H1 (cell line): ENCODE measurements at regions not wholly inside any gene's neighbourhood (a gene's known extent, or its start where the extent isn't known, plus 50 kb on each side); places are given as distances from the start of the nearest gene placed in this dataset.

Experiments used
- EP300 ChIP-seq, 2 experiments: IDR thresholded peaks; 1 replicate in 1 of 2; 2 replicates in 1 of 2; pipeline ENCODE4 v1.6.1; 2011 to 2012; ENCODE audit warnings: low read depth in 2 of 2, low read length in 2 of 2, mild to moderate bottlenecking in 2 of 2, borderline replicate concordance in 1 of 2, inconsistent platforms in 1 of 2, moderate library complexity in 1 of 2
- HDAC2 ChIP-seq, 2 experiments: fragments of 300-600 bp in 1 of 2; sonication (generic) in 1 of 2; IDR thresholded peaks; 2 replicates each; pipeline ENCODE4 v1.6.1; 2011 to 2012; ENCODE audit warnings: low read depth in 2 of 2, low read length in 2 of 2, mild to moderate bottlenecking in 2 of 2, moderate library complexity in 2 of 2, borderline replicate concordance in 1 of 2, inconsistent platforms in 1 of 2
- SIN3A ChIP-seq, 2 experiments: IDR thresholded peaks in 1 of 2; conservative IDR thresholded peaks in 1 of 2; 2 replicates each; pipeline ENCODE4 v1.6.1; 2011 to 2012; ENCODE audit warnings: low read length in 2 of 2, improper control_type of control experiment in 1 of 2, low read depth in 1 of 2, mild to moderate bottlenecking in 1 of 2
- TF ChIP-seq, protein P1 (sequence below): IDR thresholded peaks from 2 replicates; pipeline ENCODE4 v1.6.1; 2012; ENCODE audit warnings: inconsistent platforms

DNA sequence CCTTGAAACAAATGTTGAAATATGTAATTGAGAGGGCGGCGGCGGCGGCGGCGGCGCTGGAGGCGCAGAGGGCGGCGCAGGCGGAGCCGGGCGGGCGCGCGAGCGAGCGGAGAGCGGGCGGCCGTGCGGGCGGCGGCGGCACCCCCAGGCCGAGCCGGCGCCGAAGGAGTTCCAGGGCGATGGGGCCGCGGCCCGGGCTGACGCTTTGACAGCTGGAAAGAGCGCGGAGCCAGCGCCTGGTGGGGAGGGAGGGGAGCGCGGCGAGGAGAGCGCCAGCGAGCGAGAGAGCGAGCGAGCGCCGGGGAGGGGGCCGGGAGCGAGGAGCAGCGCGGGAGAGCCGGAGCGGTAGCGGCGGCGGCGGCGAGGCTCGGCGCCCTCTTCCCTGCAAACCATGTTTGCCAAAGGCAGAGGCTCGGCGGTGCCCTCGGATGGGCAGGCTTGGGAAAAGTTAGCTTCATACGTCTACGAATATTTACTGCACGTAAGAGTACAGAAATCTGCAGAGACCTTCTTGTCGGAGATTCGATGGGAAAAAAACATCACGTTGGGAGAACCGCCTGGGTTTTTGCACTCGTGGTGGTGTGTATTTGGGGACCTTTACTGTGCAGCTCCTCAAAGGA lies 116.8 kb upstream of the CDK13 start (continued):
- TF ChIP-seq, protein P1, sequence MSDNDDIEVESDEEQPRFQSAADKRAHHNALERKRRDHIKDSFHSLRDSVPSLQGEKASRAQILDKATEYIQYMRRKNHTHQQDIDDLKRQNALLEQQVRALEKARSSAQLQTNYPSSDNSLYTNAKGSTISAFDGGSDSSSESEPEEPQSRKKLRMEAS: peak; percentile 52
- TF ChIP-seq HDAC2 (IDR thresholded peaks at IDR 0.05; ENCODE audit: borderline replicate concordance in 1 of 2, low read depth in 2 of 2, low read length in 2 of 2) (0 out of 4 replicates have a peak, but pooled peaks of 1 of the 2 experiments have one; percentile 15), EP300 (IDR thresholded peaks at IDR 0.05; ENCODE audit: borderline replicate concordance in 1 of 2, low read depth in 2 of 2, low read length in 2 of 2) (peak in 1 of 2 experiments; percentile 46; a peak in 1 of 3 replicates), SIN3A (conservative IDR thresholded peaks at IDR 0.05 in 1 of 2, IDR thresholded peaks at IDR 0.05 in 1 of 2; ENCODE audit: low read depth in 1 of 2, low read length in 2 of 2) (peak; percentile 86 to 89)
- TF ChIP-seq, all 59 proteins: peak for 12; not testable (repeated sequence) for 47
